ENCODE measurements at regions not wholly inside any gene's neighbourhood (a gene's known extent, or its start where the extent isn't known, plus 50 kb on each side); places are given as distances from the start of the nearest gene placed in this dataset.

DNA sequence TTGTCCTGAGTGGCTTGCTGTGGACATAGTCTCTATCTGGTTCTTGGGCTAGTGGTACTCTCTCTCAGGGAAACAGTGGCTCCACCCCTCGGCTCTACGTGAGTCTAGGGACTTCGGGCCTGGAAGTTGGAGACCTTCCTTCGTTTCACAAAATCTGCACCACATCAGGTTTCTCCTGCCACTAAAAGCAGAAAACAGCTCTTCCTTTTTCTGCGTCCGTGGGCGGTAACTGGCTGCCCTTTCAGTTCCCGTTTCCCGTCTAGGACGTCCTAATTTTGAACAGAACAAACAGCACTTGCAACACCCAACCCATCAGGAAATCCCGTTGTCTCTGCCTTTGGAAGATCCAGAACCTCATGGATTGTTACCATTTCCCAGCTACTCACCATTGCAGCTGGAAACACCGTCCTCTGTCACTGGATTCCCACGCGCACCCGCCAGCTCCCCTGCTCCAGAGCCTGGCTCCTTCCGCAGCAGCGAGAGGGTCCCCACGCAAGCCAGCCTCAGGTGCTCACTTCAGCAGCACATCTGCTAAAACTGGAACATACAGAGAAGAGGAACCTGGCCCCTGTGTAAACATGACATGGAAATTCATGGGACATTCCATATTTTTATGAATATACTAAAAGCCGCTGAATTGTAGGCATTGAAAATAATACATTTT is 311.4 kb upstream of the AKR1E2 start:
- no peak overlapping the region for H2AFZ ChIP-seq (ENCODE audit: control insufficient read depth, low read length)
- no peaks in the 10 kb centered on the region for H3K36me3 ChIP-seq (ENCODE audit: control insufficient read depth in 2 of 2, extremely low read depth in 1 of 2, insufficient read depth in 2 of 2, low read length in 2 of 2)
- no peak overlapping the region for H3K4me3 ChIP-seq (ENCODE audit: control insufficient read depth in 2 of 3, extremely low read depth in 1 of 3, insufficient read depth in 2 of 3, low read depth in 1 of 3, low read length in 3 of 3)
- H3K79me2 ChIP-seq (ENCODE audit: control insufficient read depth, insufficient read depth, low read length) = no peaks in the 10 kb centered on the region
- H4K20me1 ChIP-seq (ENCODE audit: control insufficient read depth, extremely low read depth, insufficient read depth, low read length) = no peaks in the 10 kb centered on the region
- H3K27me3 ChIP-seq (ENCODE audit: control insufficient read depth, extremely low read depth, insufficient read depth, low read length) = no peaks in the 10 kb centered on the region
- DNase-seq (ENCODE audit: low read depth, low spot score) (no peak), FAIRE-seq (no peak)
- no peaks in the 10 kb centered on the region for H3K9me1 ChIP-seq (ENCODE audit: control insufficient read depth, extremely low read depth, insufficient read depth, low read length)
- dilution Hi-C loops (cut with MboI; ENCODE audit: extremely low pct_ligation_motif_present, low sequenced_read_pairs) = no loop called here
- peaks cover 11% of the 10 kb centered on the region for H3K4me1 ChIP-seq (ENCODE audit: control insufficient read depth, extremely low read depth, insufficient read depth, low read length)
- no peak overlapping the region for H3K4me2 ChIP-seq (ENCODE audit: control insufficient read depth, extremely low read depth, insufficient read depth, low read depth, low read length)
- no peak overlapping the region for H3K27ac ChIP-seq (ENCODE audit: control insufficient read depth, insufficient read depth, low read length)
- no peaks in the 10 kb centered on the region for H3K9me3 ChIP-seq (ENCODE audit: control insufficient read depth, low read depth, low read length)
- no peak for TF ChIP-seq EZH2 (IDR thresholded peaks at IDR 0.05; ENCODE audit: low read length)
- TF ChIP-seq, protein P1, sequence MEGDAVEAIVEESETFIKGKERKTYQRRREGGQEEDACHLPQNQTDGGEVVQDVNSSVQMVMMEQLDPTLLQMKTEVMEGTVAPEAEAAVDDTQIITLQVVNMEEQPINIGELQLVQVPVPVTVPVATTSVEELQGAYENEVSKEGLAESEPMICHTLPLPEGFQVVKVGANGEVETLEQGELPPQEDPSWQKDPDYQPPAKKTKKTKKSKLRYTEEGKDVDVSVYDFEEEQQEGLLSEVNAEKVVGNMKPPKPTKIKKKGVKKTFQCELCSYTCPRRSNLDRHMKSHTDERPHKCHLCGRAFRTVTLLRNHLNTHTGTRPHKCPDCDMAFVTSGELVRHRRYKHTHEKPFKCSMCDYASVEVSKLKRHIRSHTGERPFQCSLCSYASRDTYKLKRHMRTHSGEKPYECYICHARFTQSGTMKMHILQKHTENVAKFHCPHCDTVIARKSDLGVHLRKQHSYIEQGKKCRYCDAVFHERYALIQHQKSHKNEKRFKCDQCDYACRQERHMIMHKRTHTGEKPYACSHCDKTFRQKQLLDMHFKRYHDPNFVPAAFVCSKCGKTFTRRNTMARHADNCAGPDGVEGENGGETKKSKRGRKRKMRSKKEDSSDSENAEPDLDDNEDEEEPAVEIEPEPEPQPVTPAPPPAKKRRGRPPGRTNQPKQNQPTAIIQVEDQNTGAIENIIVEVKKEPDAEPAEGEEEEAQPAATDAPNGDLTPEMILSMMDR (optimal IDR thresholded peaks at IDR 0.05 in 1 of 3, IDR thresholded peaks at IDR 0.05 in 1 of 3, conservative IDR thresholded peaks at IDR 0.05 in 1 of 3; ENCODE audit: extremely low read depth in 1 of 3, insufficient read depth in 2 of 3, low read length in 3 of 3) = no peak
- H3K9ac ChIP-seq (ENCODE audit: control insufficient read depth, extremely low read depth, insufficient read depth, low read length) = no peak overlapping the region

DNA sequence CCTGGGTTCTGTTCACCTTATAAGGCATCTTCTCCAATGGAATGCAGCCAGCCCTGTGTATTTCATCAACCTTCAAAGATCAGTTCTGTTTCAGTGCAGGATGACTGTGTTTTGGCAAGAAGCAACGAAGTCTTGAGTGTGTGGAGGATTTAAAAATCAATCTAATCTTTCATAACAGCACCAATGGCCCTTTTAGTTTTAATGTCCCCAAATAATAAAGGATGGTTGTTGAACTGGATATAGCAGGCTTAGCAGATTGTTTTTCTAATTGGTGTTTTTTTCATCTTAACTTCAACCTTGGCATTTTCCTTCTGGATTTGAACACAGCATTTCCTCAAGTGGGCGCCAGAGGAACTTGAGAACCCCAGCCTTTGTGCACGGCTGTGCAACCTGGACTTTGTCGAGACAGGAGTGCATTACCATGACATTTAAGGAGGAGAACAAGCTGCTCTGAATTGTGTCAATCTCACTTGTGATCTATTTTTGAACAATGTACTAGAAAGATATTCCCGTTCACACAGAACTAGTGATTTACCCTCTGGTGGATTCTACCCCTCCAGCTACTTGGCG is 313.3 kb upstream of the AKR1E2 start:
- TF ChIP-seq, protein P1 (optimal IDR thresholded peaks at IDR 0.05 in 1 of 3, IDR thresholded peaks at IDR 0.05 in 1 of 3, conservative IDR thresholded peaks at IDR 0.05 in 1 of 3; ENCODE audit: extremely low read depth in 1 of 3, insufficient read depth in 2 of 3, low read length in 3 of 3) = peak; percentile 76 to 87 (median 78)
- no peak for TF ChIP-seq EZH2 (IDR thresholded peaks at IDR 0.05; ENCODE audit: low read length)
- Histone ChIP-seq H3K4me2 (ENCODE audit: control insufficient read depth, extremely low read depth, insufficient read depth, low read depth, low read length) (no peak overlapping the region), H3K9me3 (ENCODE audit: control insufficient read depth, low read depth, low read length) (no peaks in the 10 kb centered on the region), H3K4me3 (ENCODE audit: control insufficient read depth in 2 of 3, extremely low read depth in 1 of 3, insufficient read depth in 2 of 3, low read depth in 1 of 3, low read length in 3 of 3) (no peak overlapping the region), H3K9me1 (ENCODE audit: control insufficient read depth, extremely low read depth, insufficient read depth, low read length) (no peaks in the 10 kb centered on the region), H3K27ac (ENCODE audit: control insufficient read depth, insufficient read depth, low read length) (no peak overlapping the region), H3K27me3 (ENCODE audit: control insufficient read depth, extremely low read depth, insufficient read depth, low read length) (no peaks in the 10 kb centered on the region), H3K36me3 (ENCODE audit: control insufficient read depth in 2 of 2, extremely low read depth in 1 of 2, insufficient read depth in 2 of 2, low read length in 2 of 2) (no peaks in the 10 kb centered on the region), H2AFZ (ENCODE audit: control insufficient read depth, low read length) (no peak overlapping the region), H4K20me1 (ENCODE audit: control insufficient read depth, extremely low read depth, insufficient read depth, low read length) (no peaks in the 10 kb centered on the region), H3K4me1 (ENCODE audit: control insufficient read depth, extremely low read depth, insufficient read depth, low read length) (peaks cover 11% of the 10 kb centered on the region), H3K79me2 (ENCODE audit: control insufficient read depth, insufficient read depth, low read length) (no peaks in the 10 kb centered on the region), H3K9ac (ENCODE audit: control insufficient read depth, extremely low read depth, insufficient read depth, low read length) (no peak overlapping the region)
- FAIRE-seq = peak; percentile 95
- no peak for DNase-seq (ENCODE audit: low read depth, low spot score)
- dilution Hi-C loops (cut with MboI; ENCODE audit: extremely low pct_ligation_motif_present, low sequenced_read_pairs) = no loop called here

Data from keratinocyte (primary cell).